ENCODE measurements at regions not wholly inside any gene's neighbourhood (a gene's known extent, or its start where the extent isn't known, plus 50 kb on each side); places are given as distances from the start of the nearest gene placed in this dataset.
"Not testable (repeated sequence)": the region's sequence is repeated elsewhere in the genome, so short reads cannot be mapped to it uniquely, and the experiment has no call there.

DNA sequence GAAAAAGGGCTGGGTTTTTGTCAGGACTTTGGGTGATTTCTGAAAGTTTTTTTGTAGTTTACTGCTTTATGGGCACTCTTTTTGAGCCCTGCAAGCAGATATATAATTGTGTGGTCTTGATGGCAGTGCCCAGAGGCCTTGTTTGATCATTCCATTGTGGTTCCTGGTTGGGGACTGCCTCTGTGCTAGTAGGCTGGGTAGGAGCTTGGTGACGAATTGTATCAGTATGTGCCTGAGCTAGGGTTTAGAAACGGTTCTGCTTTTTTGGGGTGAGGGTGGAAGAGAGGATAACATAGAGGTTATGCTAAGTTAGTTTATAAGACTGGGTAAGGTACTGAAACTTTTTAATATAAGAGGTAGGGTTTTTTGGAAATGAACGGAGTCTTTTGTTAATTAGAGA lies 139.7 kb upstream of the ETV3 start:
- H3K27ac ChIP-seq = peak overlapping the region in 1 of 21 experiments; percentile 82

GRCh38 chr1:157277281-157277680 lies 139.1 kb upstream of the ETV3 start:
- no peak overlapping the region for H3K4me3 ChIP-seq
- H3K27ac ChIP-seq = peak overlapping the region in 1 of 21 experiments; percentile 82

More for the DNA sequence above, 139.7 kb upstream of the ETV3 start:
- H3K4me3 ChIP-seq = no peak overlapping the region

DNA sequence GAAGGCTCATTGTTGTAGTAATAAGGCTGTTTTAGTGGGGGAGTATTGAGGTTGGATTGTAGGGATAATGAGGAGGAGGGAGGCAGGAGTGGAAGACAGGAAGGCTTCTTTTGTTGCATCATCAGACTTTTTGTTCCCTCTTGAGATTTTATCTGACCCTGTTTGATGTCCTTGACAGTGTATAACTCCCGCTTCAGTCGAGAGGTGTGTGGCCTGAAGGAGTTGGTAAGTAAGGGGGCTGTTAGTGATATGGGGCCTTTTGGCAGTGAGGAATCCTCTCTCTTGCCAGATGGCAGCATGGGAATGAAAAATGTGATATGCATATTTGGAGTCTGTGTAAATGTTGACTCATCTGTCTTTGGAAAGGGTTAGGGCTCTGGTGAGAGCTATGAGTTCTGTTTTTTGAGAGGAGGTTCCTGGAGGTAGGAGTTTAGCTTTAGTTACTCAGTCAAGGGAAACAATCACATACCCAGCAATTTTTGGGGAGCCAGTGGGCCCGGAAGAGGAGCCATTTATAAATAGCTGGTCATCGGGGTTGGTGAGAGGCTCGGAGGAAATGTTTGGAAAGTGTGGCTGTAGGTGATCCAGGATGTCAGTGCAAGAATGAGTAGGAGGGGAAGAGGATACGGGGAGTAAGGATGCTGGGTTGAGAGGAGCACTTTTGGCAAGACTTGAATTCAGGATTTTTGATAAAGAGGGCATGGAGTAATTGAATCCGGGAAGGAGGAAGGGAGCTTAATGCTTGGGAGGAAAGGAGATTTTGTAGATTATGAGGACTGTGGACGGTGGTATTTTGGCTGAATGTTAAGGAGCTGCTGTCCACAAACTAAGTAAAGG lies 136.7 kb upstream of the ETV3 start:
- peak overlapping the region in 1 of 21 experiments; percentile 30 for H3K27ac ChIP-seq
- no peak overlapping the region for H3K4me3 ChIP-seq

GRCh38 chr1:157272729-157273524 lies 134.7 kb upstream of the ETV3 start:
- peak overlapping the region in 1 of 21 experiments; percentile 47 for H3K27ac ChIP-seq
- no peak overlapping the region for H3K4me3 ChIP-seq

- no peak overlapping the region for H3K27ac ChIP-seq
- no peak overlapping the region for H3K4me3 ChIP-seq
Measured at GRCh38 chr1:157272264-157272663, 134.1 kb upstream of the ETV3 start.

DNA sequence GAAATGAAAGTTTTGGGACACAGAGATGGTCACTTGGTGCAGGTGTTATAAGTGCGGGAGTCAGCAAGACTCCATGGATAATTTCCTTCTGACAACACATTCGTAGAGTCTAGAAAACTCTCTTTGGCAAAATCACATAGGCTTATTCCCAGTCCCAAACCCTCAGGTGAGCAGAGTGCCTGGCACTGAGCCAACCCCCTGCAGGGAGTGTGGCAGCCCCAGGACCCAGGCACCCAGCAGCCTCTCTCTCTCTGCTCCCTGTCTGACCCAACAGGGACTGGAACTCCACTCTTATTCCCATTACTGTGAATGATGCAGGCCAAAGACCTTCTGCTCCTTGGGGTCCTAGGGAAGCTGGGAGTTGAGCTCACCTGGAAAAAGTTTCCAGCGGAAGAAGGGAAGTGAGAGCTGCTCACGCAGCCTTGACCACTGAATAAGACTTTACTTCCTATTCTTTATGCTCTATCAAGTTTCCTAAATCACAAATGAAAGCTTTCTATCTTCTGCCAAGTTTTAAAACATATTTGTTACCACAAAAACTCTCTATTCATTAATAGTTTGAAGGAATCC lies 132.6 kb upstream of the ETV3 start:
- no peak overlapping the region for H3K4me3 ChIP-seq
- no peak overlapping the region for H3K27ac ChIP-seq

GRCh38 chr1:157269656-157270375 lies 131.6 kb upstream of the ETV3 start:
- H3K27ac ChIP-seq = no peak overlapping the region
- no peak overlapping the region for H3K4me3 ChIP-seq

GRCh38 chr1:157262891-157263290 lies 124.7 kb upstream of the ETV3 start:
- H3K27ac ChIP-seq = no peak overlapping the region
- no peak overlapping the region for H3K4me3 ChIP-seq

GRCh38 chr1:157262422-157262821 lies 124.2 kb upstream of the ETV3 start:
- Histone ChIP-seq H3K4me3 (no peak overlapping the region), H3K27ac (no peak overlapping the region)

DNA sequence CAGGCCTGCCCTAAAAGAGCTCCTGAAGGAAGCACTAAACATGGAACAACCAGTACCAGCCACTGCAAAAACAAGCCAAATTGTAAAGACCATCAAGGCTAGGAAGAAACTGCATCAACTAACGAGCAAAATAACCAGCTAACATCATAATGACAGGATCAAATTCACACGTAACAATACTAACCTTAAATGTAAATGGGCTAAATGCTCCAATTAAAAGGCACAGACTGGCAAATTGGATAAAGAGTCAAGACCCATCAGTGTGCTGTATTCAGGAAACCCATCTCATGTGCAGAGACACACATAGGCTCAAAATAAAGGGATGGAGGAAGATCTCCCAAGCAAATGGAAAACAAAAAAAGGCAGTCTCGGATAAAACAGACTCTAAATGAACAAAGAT lies 117.7 kb upstream of the ETV3 start:
- H3K27ac ChIP-seq, H3K4me3 ChIP-seq: not testable (repeated sequence)

GRCh38 chr1:157254183-157254582 lies 116.0 kb upstream of the ETV3 start:
- H3K4me3 ChIP-seq, H3K27ac ChIP-seq: not testable (repeated sequence)

GRCh38 chr1:157252473-157252872 lies 114.3 kb upstream of the ETV3 start:
- Histone ChIP-seq H3K4me3 (no peak overlapping the region), H3K27ac (no peak overlapping the region)

GRCh38 chr1:157249739-157250138 lies 111.5 kb upstream of the ETV3 start:
- H3K27ac ChIP-seq = no peak overlapping the region
- H3K4me3 ChIP-seq = no peak overlapping the region

- no peak overlapping the region for H3K4me3 ChIP-seq
- H3K27ac ChIP-seq = no peak overlapping the region
Measured at GRCh38 chr1:157249326-157249725, 111.1 kb upstream of the ETV3 start.

GRCh38 chr1:157247764-157248049 lies 109.5 kb upstream of the ETV3 start:
- not testable (repeated sequence) for H3K4me3 ChIP-seq, H3K27ac ChIP-seq

DNA sequence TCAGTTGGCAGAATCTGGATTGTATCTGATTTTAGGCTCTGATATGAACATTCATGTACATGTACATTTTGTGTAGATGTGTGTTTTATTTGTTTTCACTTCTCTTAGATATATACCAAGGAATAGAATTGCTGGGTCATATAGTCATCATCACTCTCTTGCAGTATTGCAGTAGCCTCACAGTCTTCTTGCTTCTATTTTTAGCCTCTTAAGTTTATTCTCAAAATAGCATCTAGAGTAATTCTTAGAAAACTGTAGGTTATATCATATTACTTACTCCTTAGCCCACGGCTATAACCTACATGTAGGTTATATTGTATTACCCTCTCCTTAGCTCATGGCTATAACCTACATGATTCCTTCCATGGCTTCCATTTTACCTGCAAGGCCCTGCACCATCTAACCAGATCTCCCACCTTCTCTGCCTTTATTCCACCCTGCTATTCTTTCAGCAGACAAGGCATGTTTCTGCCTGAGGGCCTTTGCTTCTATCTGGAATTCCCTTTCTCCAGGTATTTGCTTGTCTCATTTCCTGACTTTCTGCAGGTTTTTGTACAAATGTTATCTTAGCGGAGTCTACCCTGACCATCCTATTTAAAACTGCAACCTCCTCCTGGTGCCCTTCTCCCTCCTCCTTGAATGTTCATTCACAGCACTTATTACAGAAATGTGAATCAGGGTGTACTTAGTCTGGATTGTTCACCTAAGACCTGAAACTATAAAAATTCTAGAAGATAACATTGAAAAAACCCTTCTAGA lies 109.0 kb upstream of the ETV3 start:
- no peak overlapping the region for H3K4me3 ChIP-seq

GRCh38 chr1:157245823-157246222 lies 107.6 kb upstream of the ETV3 start:
- no peak overlapping the region for H3K4me3 ChIP-seq
- no peak overlapping the region for H3K27ac ChIP-seq

More for the DNA sequence above, 109.0 kb upstream of the ETV3 start:
- no peak overlapping the region for H3K27ac ChIP-seq

DNA sequence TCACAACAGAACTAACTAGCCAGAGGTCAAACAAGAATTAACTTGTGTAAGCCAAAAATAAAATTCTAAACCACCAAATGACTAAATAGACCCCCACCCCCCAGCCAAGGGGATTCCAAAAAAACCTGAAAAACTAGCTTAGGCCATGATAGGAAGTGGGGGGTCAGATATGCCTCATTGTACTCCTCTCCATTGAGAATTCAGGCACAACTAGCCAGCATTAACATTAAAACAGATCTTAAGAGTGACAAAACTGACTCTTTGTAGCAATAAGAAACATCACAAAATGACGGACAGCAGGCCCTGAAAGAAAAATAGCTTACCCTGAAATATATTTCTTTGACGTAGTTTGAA lies 103.0 kb upstream of the ETV3 start:
- no peak overlapping the region for H3K4me3 ChIP-seq
- H3K27ac ChIP-seq = no peak overlapping the region

DNA sequence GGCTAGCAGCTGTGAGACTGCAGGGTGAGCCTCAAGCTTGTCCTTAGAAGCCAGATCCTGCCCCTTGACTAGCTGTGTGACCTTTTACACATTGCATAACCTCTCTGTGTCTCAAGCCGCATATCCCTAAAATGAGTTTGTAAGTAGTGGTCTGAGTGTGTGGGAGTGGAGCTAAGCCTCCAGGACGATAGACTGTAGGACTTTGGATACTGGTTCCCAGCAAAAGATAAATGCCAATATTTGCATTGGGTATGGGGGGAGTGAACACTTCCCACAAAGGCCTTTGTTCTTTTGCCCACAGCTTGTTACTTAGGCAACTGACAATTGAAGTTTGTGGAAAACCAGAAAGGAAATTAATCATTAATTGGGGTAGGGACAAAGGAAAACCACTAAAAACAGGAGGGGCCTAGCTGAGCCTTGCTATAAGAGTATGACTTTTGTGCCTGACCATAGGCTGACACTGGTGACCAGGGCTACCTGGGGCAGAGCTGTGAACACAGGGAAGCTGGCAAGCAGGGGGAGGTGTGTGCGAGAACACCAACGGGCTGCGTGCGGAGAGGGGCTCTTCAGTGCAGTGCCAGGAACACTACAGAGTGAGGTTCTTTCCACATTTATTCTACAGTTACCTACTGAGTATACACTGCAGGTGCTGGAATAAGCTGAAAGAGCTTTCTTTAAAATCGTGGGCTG lies 102.4 kb upstream of the ETV3 start:
- Histone ChIP-seq H3K4me3 (no peak overlapping the region), H3K27ac (no peak overlapping the region)
